AG10803 (cell line): ENCODE measurements at regions not wholly inside any gene's neighbourhood (a gene's known extent, or its start where the extent isn't known, plus 50 kb on each side); places are given as distances from the start of the nearest gene placed in this dataset.

ENCODE experiments used
- DNase-seq: peaks from one replicate; pipeline ENCODE4 v3.0.0; 2010; ENCODE audit warnings: low read depth
- H3K4me3 ChIP-seq: 2 replicates; pipeline ENCODE4 v1.5.1; 2011; ENCODE audit warnings: mild to moderate bottlenecking, low read length, control low read depth
- CTCF ChIP-seq: conservative IDR thresholded peaks from 2 replicates; pipeline ENCODE4 v1.5.1; 2011; ENCODE audit warnings: mild to moderate bottlenecking, low read length, control low read depth, inconsistent platforms

GRCh38 chr16:62383941-62384340 lies 347.7 kb upstream of the CDH8 start:
- no peak for TF ChIP-seq CTCF
- no peak overlapping the region for H3K4me3 ChIP-seq
- no peak for DNase-seq

GRCh38 chr16:62370445-62370844 lies 334.2 kb upstream of the CDH8 start:
- TF ChIP-seq CTCF = no peak
- no peak for DNase-seq
- no peak overlapping the region for H3K4me3 ChIP-seq

- no peak for DNase-seq
These were observed 327.3 kb upstream of the CDH8 start for GRCh38 chr16:62363501-62363900.

GRCh38 chr16:62353355-62353754 lies 317.1 kb upstream of the CDH8 start:
- no peak overlapping the region for H3K4me3 ChIP-seq
- no peak for TF ChIP-seq CTCF
- DNase-seq = no peak

More at GRCh38 chr16:62363501-62363900, 327.3 kb upstream of the CDH8 start:
- no peak overlapping the region for H3K4me3 ChIP-seq
- TF ChIP-seq CTCF = no peak

GRCh38 chr16:62342216-62342615 lies 306.0 kb upstream of the CDH8 start:
- no peak overlapping the region for H3K4me3 ChIP-seq
- TF ChIP-seq CTCF = no peak
- no peak for DNase-seq

- H3K4me3 ChIP-seq = no peak overlapping the region
- no peak for TF ChIP-seq CTCF
- no peak for DNase-seq
These were observed 299.1 kb upstream of the CDH8 start for GRCh38 chr16:62335356-62335755.

- no peak for TF ChIP-seq CTCF
- H3K4me3 ChIP-seq = no peak overlapping the region
- no peak for DNase-seq
These were observed 285.4 kb upstream of the CDH8 start for GRCh38 chr16:62321606-62322005.
